ENCODE measurements at regions not wholly inside any gene's neighbourhood (a gene's known extent, or its start where the extent isn't known, plus 50 kb on each side); places are given as distances from the start of the nearest gene placed in this dataset.

- no peak overlapping the region for H3K4me3 ChIP-seq (ENCODE audit: low read length in 2 of 2)
Measured at GRCh38 chr3:8279476-8279875, 222.1 kb upstream of the LMCD1 start.

DNA sequence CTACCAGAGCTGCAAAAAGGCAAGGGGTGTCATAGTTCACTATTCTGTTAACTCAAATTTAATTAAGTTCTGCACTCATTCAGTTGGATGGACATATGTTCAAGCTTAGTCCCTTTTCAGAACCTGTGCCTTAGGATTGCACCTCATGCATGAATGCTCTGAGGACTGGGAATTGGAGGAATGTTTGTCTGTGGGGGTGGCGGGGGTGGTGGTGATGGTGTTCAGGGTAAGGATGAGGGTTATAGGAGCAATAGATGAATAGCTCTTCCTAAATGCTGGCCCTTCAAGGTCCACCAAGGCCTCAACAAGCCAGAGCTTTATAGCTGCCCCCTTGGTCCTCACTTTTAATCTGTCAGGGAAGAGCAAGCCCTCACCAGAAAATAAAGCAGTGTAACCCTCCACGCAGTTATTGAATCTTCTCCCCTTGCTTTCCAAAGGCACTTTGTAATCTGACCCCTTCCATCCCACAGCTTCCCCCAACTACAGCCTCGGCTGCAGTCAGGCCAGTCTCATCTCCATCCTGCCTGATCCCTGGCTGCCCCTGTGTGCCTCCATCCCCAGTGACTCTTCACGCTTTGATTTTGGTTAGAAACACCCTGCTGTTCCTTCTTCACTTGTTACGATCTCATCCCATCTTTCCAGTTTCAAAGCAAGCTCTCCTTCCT is 221.6 kb upstream of the LMCD1 start:
- Histone ChIP-seq H3K36me3 (ENCODE audit: control insufficient read depth in 2 of 2, insufficient read depth in 2 of 2, low read length in 2 of 2) (no peaks in the 10 kb centered on the region), H3K9ac (ENCODE audit: low read depth in 1 of 2, low read length in 2 of 2) (no peak overlapping the region), H3K27ac (ENCODE audit: low read depth in 2 of 2, low read length in 2 of 2) (no peak overlapping the region), H3K4me3 (ENCODE audit: low read length in 2 of 2) (no peak overlapping the region), H3K27me3 (ENCODE audit: control insufficient read depth in 2 of 2, insufficient read depth in 2 of 2, low read length in 2 of 2) (no peaks in the 10 kb centered on the region), H3K9me3 (ENCODE audit: control insufficient read depth in 2 of 2, low read length in 2 of 2) (no peaks in the 10 kb centered on the region), H3K4me1 (ENCODE audit: control insufficient read depth in 2 of 2, insufficient read depth in 2 of 2, low read length in 2 of 2) (no peaks in the 10 kb centered on the region)

More at GRCh38 chr3:8279476-8279875, 222.1 kb upstream of the LMCD1 start:
- Histone ChIP-seq H3K4me1 (ENCODE audit: control insufficient read depth in 2 of 2, insufficient read depth in 2 of 2, low read length in 2 of 2) (no peaks in the 10 kb centered on the region), H3K9ac (ENCODE audit: low read depth in 1 of 2, low read length in 2 of 2) (no peak overlapping the region), H3K9me3 (ENCODE audit: control insufficient read depth in 2 of 2, low read length in 2 of 2) (no peaks in the 10 kb centered on the region), H3K27me3 (ENCODE audit: control insufficient read depth in 2 of 2, insufficient read depth in 2 of 2, low read length in 2 of 2) (no peaks in the 10 kb centered on the region), H3K27ac (ENCODE audit: low read depth in 2 of 2, low read length in 2 of 2) (no peak overlapping the region), H3K36me3 (ENCODE audit: control insufficient read depth in 2 of 2, insufficient read depth in 2 of 2, low read length in 2 of 2) (no peaks in the 10 kb centered on the region)

DNA sequence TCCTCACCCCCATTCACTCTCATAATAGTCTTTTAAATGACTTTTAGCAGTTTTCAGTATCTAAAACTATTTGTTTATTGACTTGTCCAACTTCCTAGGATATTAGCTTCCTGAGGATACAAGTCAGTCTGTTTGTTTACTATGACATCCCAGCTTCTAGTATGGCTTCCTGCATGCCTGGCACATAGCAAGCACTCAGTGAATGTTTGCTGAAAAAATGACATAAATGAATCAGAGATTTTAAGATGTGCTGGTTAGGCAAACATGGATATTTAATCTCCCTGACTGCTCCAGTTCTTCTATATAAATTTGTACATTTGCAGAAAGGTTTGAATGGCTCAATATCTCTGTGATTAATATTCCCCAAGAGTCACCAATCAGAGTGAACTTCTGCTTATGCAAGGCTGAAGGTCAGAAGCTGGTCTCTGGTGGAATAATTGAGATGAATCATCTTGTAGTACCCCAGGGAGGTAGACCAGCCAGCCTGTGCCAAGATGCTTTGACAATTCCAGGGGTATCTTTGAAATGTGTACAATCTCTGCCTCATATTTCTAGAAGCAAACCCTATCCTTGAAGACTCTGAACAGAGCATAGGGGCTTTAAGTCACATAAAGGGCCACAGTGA is 219.0 kb upstream of the LMCD1 start:
- Histone ChIP-seq H3K4me1 (ENCODE audit: control insufficient read depth in 2 of 2, insufficient read depth in 2 of 2, low read length in 2 of 2) (no peaks in the 10 kb centered on the region), H3K9ac (ENCODE audit: low read depth in 1 of 2, low read length in 2 of 2) (no peak overlapping the region), H3K36me3 (ENCODE audit: control insufficient read depth in 2 of 2, insufficient read depth in 2 of 2, low read length in 2 of 2) (no peaks in the 10 kb centered on the region), H3K27me3 (ENCODE audit: control insufficient read depth in 2 of 2, insufficient read depth in 2 of 2, low read length in 2 of 2) (no peaks in the 10 kb centered on the region), H3K4me3 (ENCODE audit: low read length in 2 of 2) (no peak overlapping the region), H3K9me3 (ENCODE audit: control insufficient read depth in 2 of 2, low read length in 2 of 2) (no peaks in the 10 kb centered on the region), H3K27ac (ENCODE audit: low read depth in 2 of 2, low read length in 2 of 2) (no peak overlapping the region)

GRCh38 chr3:8283193-8283592 is 218.4 kb upstream of the LMCD1 start:
- no peak overlapping the region for H3K4me3 ChIP-seq (ENCODE audit: low read length in 2 of 2)
- H3K36me3 ChIP-seq (ENCODE audit: control insufficient read depth in 2 of 2, insufficient read depth in 2 of 2, low read length in 2 of 2): no peaks in the 10 kb centered on the region
- H3K9ac ChIP-seq (ENCODE audit: low read depth in 1 of 2, low read length in 2 of 2): no peak overlapping the region
- no peaks in the 10 kb centered on the region for H3K4me1 ChIP-seq (ENCODE audit: control insufficient read depth in 2 of 2, insufficient read depth in 2 of 2, low read length in 2 of 2)
- no peak overlapping the region for H3K27ac ChIP-seq (ENCODE audit: low read depth in 2 of 2, low read length in 2 of 2)
- H3K9me3 ChIP-seq (ENCODE audit: control insufficient read depth in 2 of 2, low read length in 2 of 2): no peaks in the 10 kb centered on the region
- H3K27me3 ChIP-seq (ENCODE audit: control insufficient read depth in 2 of 2, insufficient read depth in 2 of 2, low read length in 2 of 2): no peaks in the 10 kb centered on the region

DNA sequence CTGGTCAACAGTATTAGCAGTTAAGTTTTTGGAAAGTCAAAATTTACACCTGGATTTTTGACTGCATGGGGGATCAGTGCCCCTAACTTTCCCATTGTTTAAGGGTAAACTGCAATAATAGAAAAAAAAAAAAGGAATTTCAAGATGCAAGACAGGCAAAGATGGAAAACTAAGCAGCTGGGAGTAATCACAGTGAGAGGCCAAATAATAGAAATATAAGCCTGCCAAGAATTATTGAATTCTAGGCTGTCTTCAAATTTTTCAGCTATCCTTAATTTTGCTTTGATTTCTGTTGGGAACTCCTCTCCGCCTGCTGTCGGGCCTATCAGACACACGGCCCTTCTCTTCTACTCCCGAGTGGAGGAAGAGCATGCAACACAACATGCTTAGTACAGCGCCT is 215.5 kb upstream of the LMCD1 start:
- Histone ChIP-seq H3K4me1 (ENCODE audit: control insufficient read depth in 2 of 2, insufficient read depth in 2 of 2, low read length in 2 of 2) (no peaks in the 10 kb centered on the region), H3K4me3 (ENCODE audit: low read length in 2 of 2) (no peak overlapping the region), H3K9me3 (ENCODE audit: control insufficient read depth in 2 of 2, low read length in 2 of 2) (no peaks in the 10 kb centered on the region), H3K9ac (ENCODE audit: low read depth in 1 of 2, low read length in 2 of 2) (no peak overlapping the region), H3K27ac (ENCODE audit: low read depth in 2 of 2, low read length in 2 of 2) (no peak overlapping the region), H3K27me3 (ENCODE audit: control insufficient read depth in 2 of 2, insufficient read depth in 2 of 2, low read length in 2 of 2) (no peaks in the 10 kb centered on the region), H3K36me3 (ENCODE audit: control insufficient read depth in 2 of 2, insufficient read depth in 2 of 2, low read length in 2 of 2) (no peaks in the 10 kb centered on the region)

- Histone ChIP-seq H3K9ac (ENCODE audit: low read depth in 1 of 2, low read length in 2 of 2) (no peak overlapping the region), H3K9me3 (ENCODE audit: control insufficient read depth in 2 of 2, low read length in 2 of 2) (no peaks in the 10 kb centered on the region), H3K27ac (ENCODE audit: low read depth in 2 of 2, low read length in 2 of 2) (no peak overlapping the region), H3K4me3 (ENCODE audit: low read length in 2 of 2) (no peak overlapping the region), H3K27me3 (ENCODE audit: control insufficient read depth in 2 of 2, insufficient read depth in 2 of 2, low read length in 2 of 2) (no peaks in the 10 kb centered on the region), H3K36me3 (ENCODE audit: control insufficient read depth in 2 of 2, insufficient read depth in 2 of 2, low read length in 2 of 2) (no peaks in the 10 kb centered on the region), H3K4me1 (ENCODE audit: control insufficient read depth in 2 of 2, insufficient read depth in 2 of 2, low read length in 2 of 2) (no peaks in the 10 kb centered on the region)
Measured at GRCh38 chr3:8286749-8287148, 214.9 kb upstream of the LMCD1 start.

GRCh38 chr3:8290611-8291010 is 211.0 kb upstream of the LMCD1 start:
- H3K27ac ChIP-seq (ENCODE audit: low read depth in 2 of 2, low read length in 2 of 2): no peak overlapping the region
- H3K27me3 ChIP-seq (ENCODE audit: control insufficient read depth in 2 of 2, insufficient read depth in 2 of 2, low read length in 2 of 2): no peaks in the 10 kb centered on the region
- no peaks in the 10 kb centered on the region for H3K4me1 ChIP-seq (ENCODE audit: control insufficient read depth in 2 of 2, insufficient read depth in 2 of 2, low read length in 2 of 2)
- H3K4me3 ChIP-seq (ENCODE audit: low read length in 2 of 2): no peak overlapping the region
- H3K9ac ChIP-seq (ENCODE audit: low read depth in 1 of 2, low read length in 2 of 2): no peak overlapping the region
- no peaks in the 10 kb centered on the region for H3K9me3 ChIP-seq (ENCODE audit: control insufficient read depth in 2 of 2, low read length in 2 of 2)
- H3K36me3 ChIP-seq (ENCODE audit: control insufficient read depth in 2 of 2, insufficient read depth in 2 of 2, low read length in 2 of 2): no peaks in the 10 kb centered on the region

DNA sequence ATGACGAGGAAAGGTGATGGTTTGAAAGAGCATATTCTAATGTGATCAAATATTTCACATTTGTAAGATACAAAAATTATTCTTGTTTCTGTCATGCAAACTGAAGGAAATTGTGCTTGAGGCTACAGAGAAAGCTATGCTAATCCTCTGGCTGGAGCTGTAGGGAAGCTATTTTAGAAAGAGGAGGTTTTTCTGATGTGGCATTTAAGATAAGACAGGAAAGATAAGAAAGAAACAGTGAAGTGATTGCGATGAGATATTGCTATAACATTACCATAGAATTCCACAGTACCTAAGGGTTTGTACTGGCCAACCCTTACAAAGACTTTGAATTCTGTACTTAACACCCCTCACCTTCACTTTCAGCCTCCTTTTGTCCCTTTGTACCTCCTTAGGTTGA is 205.2 kb upstream of the LMCD1 start:
- Histone ChIP-seq H3K9me3 (ENCODE audit: control insufficient read depth in 2 of 2, low read length in 2 of 2) (no peaks in the 10 kb centered on the region), H3K4me3 (ENCODE audit: low read length in 2 of 2) (no peak overlapping the region), H3K27me3 (ENCODE audit: control insufficient read depth in 2 of 2, insufficient read depth in 2 of 2, low read length in 2 of 2) (no peaks in the 10 kb centered on the region), H3K4me1 (ENCODE audit: control insufficient read depth in 2 of 2, insufficient read depth in 2 of 2, low read length in 2 of 2) (no peaks in the 10 kb centered on the region), H3K36me3 (ENCODE audit: control insufficient read depth in 2 of 2, insufficient read depth in 2 of 2, low read length in 2 of 2) (no peaks in the 10 kb centered on the region), H3K27ac (ENCODE audit: low read depth in 2 of 2, low read length in 2 of 2) (no peak overlapping the region), H3K9ac (ENCODE audit: low read depth in 1 of 2, low read length in 2 of 2) (no peak overlapping the region)

- no peaks in the 10 kb centered on the region for H3K4me1 ChIP-seq (ENCODE audit: control insufficient read depth in 2 of 2, insufficient read depth in 2 of 2, low read length in 2 of 2)
- H3K4me3 ChIP-seq (ENCODE audit: low read length in 2 of 2): no peak overlapping the region
- H3K9me3 ChIP-seq (ENCODE audit: control insufficient read depth in 2 of 2, low read length in 2 of 2): no peaks in the 10 kb centered on the region
- no peak overlapping the region for H3K27ac ChIP-seq (ENCODE audit: low read depth in 2 of 2, low read length in 2 of 2)
- no peaks in the 10 kb centered on the region for H3K36me3 ChIP-seq (ENCODE audit: control insufficient read depth in 2 of 2, insufficient read depth in 2 of 2, low read length in 2 of 2)
- no peaks in the 10 kb centered on the region for H3K27me3 ChIP-seq (ENCODE audit: control insufficient read depth in 2 of 2, insufficient read depth in 2 of 2, low read length in 2 of 2)
- no peak overlapping the region for H3K9ac ChIP-seq (ENCODE audit: low read depth in 1 of 2, low read length in 2 of 2)
Measured at GRCh38 chr3:8298021-8298954, 203.3 kb upstream of the LMCD1 start.

All from mucosa of rectum (tissue), 2 donors.